NCI-H2081 (cell line): ENCODE measurements at regions not wholly inside any gene's neighbourhood (a gene's known extent, or its start where the extent isn't known, plus 50 kb on each side); places are given as distances from the start of the nearest gene placed in this dataset.

Source experiments
- DNase-seq, 2 experiments: peaks; one replicate each; lab custom pipeline; 2025; lab: John Stamatoyannopoulos, UW

DNA sequence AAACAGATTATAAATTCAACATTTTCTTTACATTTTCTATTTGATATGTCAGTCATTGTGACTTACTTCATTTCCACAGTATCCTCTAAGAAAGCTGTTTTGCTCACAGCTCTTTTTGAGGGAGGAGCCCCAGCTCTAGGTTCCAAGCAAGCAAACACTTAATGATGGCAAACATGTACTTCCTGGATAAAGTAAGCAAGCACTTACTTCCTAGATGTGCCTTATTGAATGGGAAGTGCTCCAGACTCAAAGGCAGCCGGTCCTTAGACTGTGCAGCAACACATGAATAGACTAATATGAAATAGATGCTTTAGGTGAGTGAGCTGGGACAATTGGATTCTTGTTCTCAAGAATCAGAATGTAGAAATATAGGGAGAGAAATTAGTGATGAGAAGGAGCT lies 2149.8 kb upstream of the PIK3C3 start:
- no peak for DNase-seq

DNA sequence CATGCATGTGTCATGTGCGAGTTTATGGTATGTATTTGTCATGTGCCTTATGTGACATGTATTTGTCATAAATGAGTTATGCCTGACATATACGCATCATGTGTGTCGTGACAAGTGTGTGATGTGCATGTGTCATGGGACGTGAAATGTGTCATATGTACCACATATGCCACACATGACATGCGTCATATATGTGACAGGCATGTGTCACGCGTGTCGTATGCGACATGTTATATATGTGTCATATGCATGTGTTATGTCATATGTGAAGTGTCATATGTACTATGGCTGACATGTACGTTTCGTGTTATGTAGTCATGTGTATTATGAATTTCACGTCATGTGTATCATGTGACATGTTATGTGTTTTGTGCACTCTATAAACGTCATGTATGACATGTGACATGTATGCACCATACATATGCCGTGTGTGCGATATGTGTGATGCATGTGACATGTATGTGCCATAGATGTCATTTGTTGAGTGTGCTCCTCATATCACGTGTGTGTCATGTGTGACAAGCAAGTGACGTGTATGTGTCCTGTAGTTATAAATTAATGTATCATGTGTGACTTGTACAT lies 2152.3 kb upstream of the PIK3C3 start:
- DNase-seq = no peak

DNA sequence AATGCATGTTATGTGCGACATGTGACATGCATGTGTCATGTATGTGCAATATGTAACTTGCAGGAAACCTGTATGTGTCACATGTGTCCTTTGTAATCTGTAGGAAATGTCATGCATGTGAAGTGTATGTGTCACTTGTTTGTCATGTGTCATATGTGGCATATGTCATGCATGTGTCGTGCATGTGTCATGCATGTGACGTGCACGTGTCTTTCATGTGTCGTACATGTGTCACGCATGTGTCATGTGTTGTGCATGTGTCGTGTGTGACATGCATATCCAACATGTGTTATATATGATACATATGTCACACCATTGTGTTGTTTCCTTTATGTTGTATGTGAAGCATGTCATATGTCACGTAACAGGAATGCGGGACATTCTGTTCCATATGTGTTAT lies 2153.2 kb upstream of the PIK3C3 start:
- no peak for DNase-seq

GRCh38 chr18:39801010-39801409 lies 2154.0 kb upstream of the PIK3C3 start:
- DNase-seq = no peak

DNA sequence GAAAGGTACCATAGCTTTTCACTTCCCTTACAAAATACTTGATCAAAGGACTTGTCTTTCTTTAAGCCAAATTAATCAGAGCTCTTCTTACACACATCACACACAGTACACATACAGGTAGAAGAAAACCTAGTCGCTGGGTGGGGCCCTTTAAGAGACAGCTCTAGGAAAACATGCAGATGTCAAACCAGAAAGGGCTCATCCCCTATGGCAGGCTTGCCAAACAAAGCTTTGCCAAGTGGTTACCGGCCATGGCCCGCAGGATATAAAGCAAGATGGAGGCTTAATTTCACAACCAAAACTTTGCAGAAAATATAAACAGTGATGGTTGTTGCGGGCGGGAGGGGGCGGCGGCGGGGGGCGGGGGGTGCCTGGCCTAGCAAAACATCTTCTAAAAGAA lies 2156.0 kb upstream of the PIK3C3 start:
- DNase-seq = no peak

GRCh38 chr18:39796393-39796792 lies 2158.6 kb upstream of the PIK3C3 start:
- no peak for DNase-seq

GRCh38 chr18:39795350-39795749 lies 2159.7 kb upstream of the PIK3C3 start:
- no peak for DNase-seq

GRCh38 chr18:39793609-39794008 lies 2161.4 kb upstream of the PIK3C3 start:
- no peak for DNase-seq

GRCh38 chr18:39788383-39788782 lies 2166.7 kb upstream of the PIK3C3 start:
- DNase-seq = no peak

- DNase-seq = no peak
Observed at GRCh38 chr18:39786477-39786876, 2168.6 kb upstream of the PIK3C3 start.

- DNase-seq = no peak
Observed at GRCh38 chr18:39784541-39784940, 2170.5 kb upstream of the PIK3C3 start.

- no peak for DNase-seq
Observed at GRCh38 chr18:39781565-39781964, 2173.5 kb upstream of the PIK3C3 start.

- DNase-seq = no peak
Observed at GRCh38 chr18:39780774-39781173, 2174.3 kb upstream of the PIK3C3 start.

- no peak for DNase-seq
Observed at GRCh38 chr18:39779926-39780325, 2175.1 kb upstream of the PIK3C3 start.

GRCh38 chr18:39776766-39777165 lies 2178.3 kb upstream of the PIK3C3 start:
- DNase-seq = no peak

DNA sequence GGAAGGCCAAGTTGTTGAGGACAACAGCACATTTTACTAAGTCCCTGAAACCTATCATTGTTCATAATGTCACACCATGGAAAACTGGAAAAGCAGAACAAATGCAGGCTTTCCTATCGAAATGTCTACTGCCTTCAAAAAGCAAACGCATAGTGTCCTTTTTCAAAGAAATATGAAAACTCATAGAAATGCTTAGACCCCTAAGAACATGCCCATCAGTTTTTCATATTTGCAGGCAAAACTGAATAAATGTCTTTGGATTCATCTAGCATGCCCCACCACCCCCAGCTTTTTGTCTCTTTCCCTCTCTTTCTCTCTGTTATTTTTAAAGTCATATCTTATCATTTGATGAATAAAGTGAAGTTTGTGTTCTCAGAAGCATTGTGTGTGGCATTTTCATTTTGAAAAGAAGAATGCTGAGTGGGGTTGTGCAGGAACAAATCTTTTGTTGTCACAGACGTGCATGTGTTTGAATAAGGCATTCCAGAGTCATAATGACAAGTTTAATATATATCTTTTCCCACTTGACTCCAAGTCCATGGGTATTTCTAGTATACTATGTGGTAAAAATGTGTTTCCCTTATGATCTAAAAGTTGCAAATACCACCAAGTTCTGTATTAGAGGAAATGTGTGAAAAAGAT lies 2180.0 kb upstream of the PIK3C3 start:
- DNase-seq = no peak

GRCh38 chr18:39773646-39774045 lies 2181.4 kb upstream of the PIK3C3 start:
- DNase-seq = no peak

- DNase-seq = no peak
Observed at GRCh38 chr18:39772155-39772919, 2182.7 kb upstream of the PIK3C3 start.

GRCh38 chr18:39770399-39770798 lies 2184.6 kb upstream of the PIK3C3 start:
- peak in 1 of 2 experiments; percentile 46 for DNase-seq

DNA sequence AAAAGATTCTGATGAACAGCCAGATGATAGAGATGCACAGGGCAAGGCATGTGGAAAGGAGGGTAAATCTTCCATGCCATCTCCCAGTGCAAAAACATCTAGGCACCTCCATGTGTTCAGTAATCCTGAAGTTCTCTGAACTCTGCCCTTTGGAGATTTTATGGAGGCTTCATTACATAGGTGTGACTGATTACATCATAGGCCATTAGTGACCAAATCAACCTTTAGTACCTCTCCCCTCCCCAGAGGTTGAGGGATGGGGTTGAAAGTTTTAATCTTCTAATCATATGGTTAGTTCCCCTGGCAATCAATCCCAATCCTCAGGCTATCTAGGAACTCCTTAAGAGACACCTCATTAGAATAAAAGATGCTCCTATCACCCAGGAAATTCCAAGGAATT lies 2190.2 kb upstream of the PIK3C3 start:
- no peak for DNase-seq

DNA sequence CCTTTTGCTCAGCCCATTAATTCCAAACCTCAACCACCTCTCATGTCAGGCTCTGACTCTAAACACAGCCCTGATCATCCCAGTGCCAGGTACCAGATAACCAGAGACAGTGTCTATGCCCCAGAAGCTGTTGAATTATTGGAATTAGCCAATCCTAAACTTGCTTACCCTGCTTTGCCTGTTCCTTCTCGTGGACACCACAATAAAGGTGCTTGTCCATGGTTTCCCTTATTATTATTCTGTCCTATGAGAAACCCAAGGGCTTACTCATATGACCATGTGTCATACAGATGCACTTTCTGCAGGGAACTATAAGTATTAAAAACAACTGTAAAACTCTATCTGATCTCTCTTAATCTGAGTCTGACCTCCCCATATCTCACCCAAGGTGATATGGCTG lies 2193.8 kb upstream of the PIK3C3 start:
- DNase-seq = no peak

GRCh38 chr18:39759926-39760325 lies 2194.3 kb upstream of the CELF4 start:
- no peak for DNase-seq

GRCh38 chr18:39753178-39753577 lies 2187.6 kb upstream of the CELF4 start:
- DNase-seq = no peak
